Stimulated activated naive CD8-positive, alpha-beta T cell treated with anti-CD3 and anti-CD28 coated beads, Interleukin-15, amount 100 ng/mL, for 72 hours (primary cell): ENCODE measurements at regions not wholly inside any gene's neighbourhood (a gene's known extent, or its start where the extent isn't known, plus 50 kb on each side); places are given as distances from the start of the nearest gene placed in this dataset.
"Not testable (repeated sequence)": the region's sequence is repeated elsewhere in the genome, so short reads cannot be mapped to it uniquely, and the experiment has no call there.

Experiments used
- ATAC-seq: fragments of 150-1000 bp; cut with Tn5 transposase; 2 replicates; pipeline ENCODE4 v1.10.0; 2021; ENCODE audit warnings: mild to moderate bottlenecking, moderate library complexity
- DNase-seq, 2 donors: peaks; one replicate each; pipeline ENCODE4 v3.0.0; 2021 to 2022
- H3K27ac Mint-ChIP-seq, 2 donors: one replicate each; pipeline ENCODE4 v1.8.0; 2022; ENCODE audit warnings: mild to moderate bottlenecking in 2 of 2, mixed read lengths in 2 of 2, moderate library complexity in 2 of 2
- H3K27me3 Mint-ChIP-seq: one replicate; pipeline ENCODE4 v1.8.0; 2022; ENCODE audit warnings: mixed read lengths
- H3K4me1 Mint-ChIP-seq: one replicate; pipeline ENCODE4 v1.8.0; 2022; ENCODE audit warnings: mild to moderate bottlenecking, mixed read lengths
- H3K4me3 Mint-ChIP-seq, 2 donors: one replicate each; pipeline ENCODE4 v1.8.0; 2022; ENCODE audit warnings: mild to moderate bottlenecking in 2 of 2, mixed read lengths in 2 of 2, moderate library complexity in 1 of 2
- H3K9me3 Mint-ChIP-seq, 2 donors: one replicate each; pipeline ENCODE4 v1.8.0; 2022; ENCODE audit warnings: mixed read lengths in 2 of 2

GRCh38 chr16:10232757-10233156 lies 50.5 kb upstream of the GRIN2A start:
- Mint-ChIP-seq H3K4me1 (no peaks in the 10 kb centered on the region), H3K27me3 (no peaks in the 10 kb centered on the region), H3K4me3 (no peak overlapping the region), H3K27ac (no peak overlapping the region), H3K9me3 (peaks cover 8 to 15% of the 10 kb centered on the region in 2 donors)
- DNase-seq (no peak), ATAC-seq (no peak)

DNA sequence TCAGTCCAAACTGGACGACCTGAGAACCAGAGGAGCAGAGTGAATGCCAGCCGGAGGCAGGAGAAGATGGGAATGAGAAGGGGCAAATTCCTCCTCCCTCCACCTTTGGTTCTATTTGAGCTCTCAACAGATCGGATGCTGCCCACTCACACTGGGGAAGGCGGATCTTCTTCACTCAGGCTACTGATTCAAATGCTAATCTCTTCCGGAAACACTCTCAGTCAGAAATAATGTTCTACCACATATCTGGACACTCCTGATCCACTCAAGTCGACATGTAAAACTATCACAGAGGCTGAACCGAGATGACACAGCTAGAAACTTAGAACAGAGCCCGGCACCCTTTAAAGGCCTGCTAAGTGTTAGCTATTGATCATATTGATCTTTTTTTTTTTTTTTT lies 57.4 kb upstream of the GRIN2A start:
- Mint-ChIP-seq H3K9me3 (no peaks in the 10 kb centered on the region), H3K27me3 (peaks cover 8% of the 10 kb centered on the region), H3K4me3 (no peak overlapping the region), H3K4me1 (no peaks in the 10 kb centered on the region), H3K27ac (no peak overlapping the region)
- DNase-seq (no peak), ATAC-seq (no peak)

DNA sequence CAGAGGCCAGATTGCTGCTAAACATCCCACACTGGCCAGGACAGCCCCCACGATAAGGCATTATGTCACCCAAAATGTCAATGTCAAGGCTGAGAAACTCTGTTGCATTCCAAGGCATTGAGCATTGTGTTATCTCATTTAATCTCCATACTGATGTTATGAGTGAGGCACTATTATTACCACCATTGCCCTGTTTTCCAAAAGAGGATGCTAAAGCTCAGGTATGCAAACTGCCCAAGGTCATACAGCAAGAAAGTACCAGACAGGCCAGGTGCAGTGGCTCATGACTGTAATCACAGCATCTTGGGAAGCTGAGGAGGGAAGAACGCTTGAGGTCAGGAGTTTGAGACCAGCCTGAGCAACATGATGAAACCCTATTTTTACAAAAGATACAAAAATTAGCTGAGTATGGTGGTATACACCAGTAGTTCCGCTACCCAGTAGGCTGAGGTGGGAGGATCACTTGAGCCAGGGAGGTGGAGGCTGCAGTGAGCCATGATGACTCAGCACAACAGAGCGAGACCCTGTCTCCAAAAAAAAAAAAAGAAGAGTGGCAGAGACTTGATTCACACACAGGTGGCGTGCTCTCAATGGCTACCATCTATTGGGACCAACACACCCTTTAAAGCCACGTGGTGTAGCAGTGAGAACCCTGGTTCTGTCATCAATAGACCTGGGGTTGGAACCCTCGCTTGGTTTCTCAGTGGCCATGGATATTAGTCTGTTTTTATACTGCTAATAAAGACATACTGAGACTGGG lies 58.8 kb upstream of the GRIN2A start:
- no peak for ATAC-seq
- H3K9me3 Mint-ChIP-seq = no peaks in the 10 kb centered on the region
- H3K27me3 Mint-ChIP-seq = peaks cover 8% of the 10 kb centered on the region
- no peak overlapping the region for H3K4me3 Mint-ChIP-seq
- no peaks in the 10 kb centered on the region for H3K4me1 Mint-ChIP-seq
- H3K27ac Mint-ChIP-seq = peak overlapping the region in 1 of 2 donors; percentile 61
- DNase-seq = no peak

GRCh38 chr16:10242097-10242496 lies 59.9 kb upstream of the GRIN2A start:
- ATAC-seq = no peak

DNA sequence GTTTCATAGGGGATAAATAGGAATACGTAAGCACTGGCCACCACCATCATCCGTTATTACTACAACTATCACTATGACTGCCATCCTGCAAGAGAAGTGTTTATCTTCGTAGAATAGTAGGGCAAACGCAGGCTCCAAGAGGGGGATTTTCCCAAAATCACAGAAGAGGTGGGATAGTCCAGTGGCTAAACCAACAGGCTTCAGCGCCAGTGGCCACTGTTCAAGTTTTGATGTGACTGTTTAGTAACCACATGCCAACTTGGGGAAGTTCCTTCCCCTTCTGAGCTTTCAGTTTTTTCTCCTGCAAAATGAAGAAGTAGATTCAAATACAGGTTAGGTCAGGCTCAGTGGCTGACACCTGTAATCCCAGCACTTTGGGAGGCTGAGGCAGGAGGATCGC lies 60.7 kb upstream of the GRIN2A start:
- ATAC-seq (no peak), DNase-seq (no peak)
- H3K9me3 Mint-ChIP-seq = no peaks in the 10 kb centered on the region
- H3K27me3 Mint-ChIP-seq = peaks cover 8% of the 10 kb centered on the region
- no peaks in the 10 kb centered on the region for H3K4me1 Mint-ChIP-seq
- no peak overlapping the region for H3K4me3 Mint-ChIP-seq
- no peak overlapping the region for H3K27ac Mint-ChIP-seq

More at GRCh38 chr16:10242097-10242496, 59.9 kb upstream of the GRIN2A start:
- H3K27me3 Mint-ChIP-seq = peaks cover 8% of the 10 kb centered on the region
- DNase-seq = no peak
- no peaks in the 10 kb centered on the region for H3K9me3 Mint-ChIP-seq
- H3K4me1 Mint-ChIP-seq = no peaks in the 10 kb centered on the region
- H3K27ac Mint-ChIP-seq = peak overlapping the region in 1 of 2 donors; percentile 91
- H3K4me3 Mint-ChIP-seq = no peak overlapping the region

DNA sequence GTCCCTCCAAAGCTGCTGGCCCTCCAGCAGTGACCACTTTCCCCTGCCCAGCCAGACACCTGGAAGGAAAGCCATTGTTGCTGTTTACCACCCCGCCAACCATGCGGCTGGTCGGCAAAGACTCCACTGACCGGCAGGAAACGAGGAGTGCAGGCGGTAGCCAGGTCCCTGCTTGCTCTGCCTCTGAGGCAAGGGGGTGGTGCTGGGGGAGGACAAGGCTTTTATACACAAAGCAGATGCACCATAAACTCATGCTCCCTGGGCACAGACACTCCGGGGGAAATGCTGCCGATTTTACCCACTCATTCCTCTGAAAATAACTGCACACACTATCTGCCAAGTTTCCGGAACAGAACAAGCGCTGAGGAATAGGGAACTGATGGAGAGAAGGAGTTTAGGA lies 62.8 kb upstream of the GRIN2A start:
- DNase-seq = no peak
- no peak for ATAC-seq
- no peaks in the 10 kb centered on the region for H3K4me1 Mint-ChIP-seq
- H3K9me3 Mint-ChIP-seq = no peaks in the 10 kb centered on the region
- H3K27me3 Mint-ChIP-seq = peaks cover 8% of the 10 kb centered on the region
- H3K4me3 Mint-ChIP-seq = no peak overlapping the region
- no peak overlapping the region for H3K27ac Mint-ChIP-seq

DNA sequence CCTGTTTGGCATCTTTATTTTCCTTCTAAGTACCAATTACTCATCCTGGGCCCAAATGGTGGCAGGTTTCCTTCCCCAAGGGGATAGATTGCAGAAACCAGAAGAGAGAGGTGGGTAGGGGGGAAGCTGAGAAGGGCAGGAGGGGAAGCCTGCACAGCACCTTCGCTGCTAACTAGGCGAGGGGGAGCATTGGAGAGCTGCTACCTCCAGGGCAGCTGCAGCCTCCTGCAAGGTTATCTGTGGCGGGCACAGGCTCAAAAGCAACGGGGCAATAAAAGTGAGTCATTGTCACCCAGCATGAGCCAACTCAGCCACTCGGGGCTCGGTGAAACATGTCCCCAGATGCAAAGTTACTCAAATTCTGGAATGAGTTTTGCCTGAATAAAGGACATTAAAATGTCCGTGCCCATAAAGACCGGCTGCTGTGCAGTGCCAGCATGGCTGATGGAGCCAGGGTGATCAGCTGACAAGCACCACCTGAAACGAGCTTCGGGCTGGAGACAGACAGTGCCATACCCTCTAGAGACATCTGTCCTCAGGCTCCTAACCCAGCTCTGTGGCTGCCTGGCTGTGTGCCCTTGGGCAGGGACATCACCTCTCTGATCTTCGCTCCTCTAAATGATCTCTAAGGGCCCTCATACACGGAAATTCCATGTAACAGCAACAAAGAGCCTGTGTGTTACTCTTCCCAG lies 68.1 kb upstream of the GRIN2A start:
- DNase-seq (no peak), ATAC-seq (no peak)
- H3K4me1 Mint-ChIP-seq = no peaks in the 10 kb centered on the region
- no peak overlapping the region for H3K4me3 Mint-ChIP-seq
- no peaks in the 10 kb centered on the region for H3K9me3 Mint-ChIP-seq
- no peaks in the 10 kb centered on the region for H3K27me3 Mint-ChIP-seq
- H3K27ac Mint-ChIP-seq = no peak overlapping the region

GRCh38 chr16:10252155-10252554 lies 69.9 kb upstream of the GRIN2A start:
- H3K9me3 Mint-ChIP-seq = no peaks in the 10 kb centered on the region
- no peak overlapping the region for H3K4me3 Mint-ChIP-seq
- no peak for DNase-seq
- no peak overlapping the region for H3K27ac Mint-ChIP-seq
- peaks cover 12% of the 10 kb centered on the region for H3K27me3 Mint-ChIP-seq
- peaks cover 6% of the 10 kb centered on the region for H3K4me1 Mint-ChIP-seq
- ATAC-seq = no peak

- Mint-ChIP-seq H3K4me1 (peaks cover 6% of the 10 kb centered on the region), H3K4me3 (no peak overlapping the region), H3K27ac (no peak overlapping the region), H3K9me3 (no peaks in the 10 kb centered on the region), H3K27me3 (peaks cover 12% of the 10 kb centered on the region)
- DNase-seq = no peak
- no peak for ATAC-seq
These were observed 71.2 kb upstream of the GRIN2A start for GRCh38 chr16:10253409-10253808.

GRCh38 chr16:10255728-10256127 lies 73.5 kb upstream of the GRIN2A start:
- DNase-seq (no peak), ATAC-seq (no peak)
- Mint-ChIP-seq H3K27ac (peak overlapping the region in 1 of 2 donors; percentile 35), H3K9me3 (no peaks in the 10 kb centered on the region), H3K27me3 (peaks cover 12% of the 10 kb centered on the region), H3K4me3 (no peak overlapping the region), H3K4me1 (peaks cover 6% of the 10 kb centered on the region)

DNA sequence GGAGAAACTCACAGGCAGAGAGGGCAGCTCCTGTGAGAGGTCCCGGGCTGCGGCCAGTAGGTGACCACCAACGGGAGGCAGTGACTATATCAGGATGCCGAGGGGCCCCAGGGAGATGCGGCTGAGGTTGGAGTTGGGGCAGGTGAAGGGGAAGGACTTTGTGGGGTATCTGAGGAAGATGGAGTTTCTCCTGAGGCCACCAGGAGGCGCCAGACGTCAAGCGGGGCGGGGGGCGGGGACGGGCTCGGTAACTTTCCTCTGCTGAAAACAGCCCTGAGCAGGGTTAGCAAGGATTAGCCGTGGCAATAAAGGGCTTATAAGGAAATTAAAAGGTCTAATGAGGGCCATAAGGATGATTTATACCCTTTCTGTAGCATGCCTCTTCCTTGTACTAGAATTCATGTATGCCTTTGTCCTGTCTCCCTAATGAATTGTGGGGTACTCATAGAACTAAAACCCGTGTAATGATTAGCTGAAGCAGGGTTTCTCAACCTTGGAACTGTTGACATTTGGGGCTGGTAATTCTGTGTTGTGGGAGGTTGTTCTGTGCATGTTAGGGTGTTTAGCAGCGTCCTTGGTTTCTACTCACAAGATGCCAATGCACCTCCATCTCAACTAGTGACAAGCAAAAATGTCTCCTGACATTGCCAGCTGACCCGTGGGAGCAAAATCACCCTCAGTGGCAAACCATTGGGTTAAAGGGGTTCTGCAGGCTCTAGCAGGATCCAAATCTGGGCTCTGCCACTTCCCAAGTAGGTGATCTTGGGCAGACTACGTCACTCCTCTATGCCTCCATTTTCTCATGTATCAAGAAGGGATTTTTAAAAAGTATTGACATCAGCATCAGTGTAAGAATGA lies 74.8 kb upstream of the GRIN2A start:
- no peak overlapping the region for H3K4me3 Mint-ChIP-seq
- ATAC-seq = no peak
- H3K4me1 Mint-ChIP-seq = peaks cover 6% of the 10 kb centered on the region
- H3K27me3 Mint-ChIP-seq = peaks cover 12% of the 10 kb centered on the region
- peak; percentile 30 to 33 for DNase-seq
- no peaks in the 10 kb centered on the region for H3K9me3 Mint-ChIP-seq
- H3K27ac Mint-ChIP-seq = no peak overlapping the region

- not testable (repeated sequence) for ATAC-seq, H3K4me1 Mint-ChIP-seq, DNase-seq, H3K27ac Mint-ChIP-seq, H3K9me3 Mint-ChIP-seq, H3K4me3 Mint-ChIP-seq
- H3K27me3 Mint-ChIP-seq = peaks cover 12% of the 10 kb centered on the region
These were observed 75.5 kb upstream of the GRIN2A start for GRCh38 chr16:10257642-10258251.

DNA sequence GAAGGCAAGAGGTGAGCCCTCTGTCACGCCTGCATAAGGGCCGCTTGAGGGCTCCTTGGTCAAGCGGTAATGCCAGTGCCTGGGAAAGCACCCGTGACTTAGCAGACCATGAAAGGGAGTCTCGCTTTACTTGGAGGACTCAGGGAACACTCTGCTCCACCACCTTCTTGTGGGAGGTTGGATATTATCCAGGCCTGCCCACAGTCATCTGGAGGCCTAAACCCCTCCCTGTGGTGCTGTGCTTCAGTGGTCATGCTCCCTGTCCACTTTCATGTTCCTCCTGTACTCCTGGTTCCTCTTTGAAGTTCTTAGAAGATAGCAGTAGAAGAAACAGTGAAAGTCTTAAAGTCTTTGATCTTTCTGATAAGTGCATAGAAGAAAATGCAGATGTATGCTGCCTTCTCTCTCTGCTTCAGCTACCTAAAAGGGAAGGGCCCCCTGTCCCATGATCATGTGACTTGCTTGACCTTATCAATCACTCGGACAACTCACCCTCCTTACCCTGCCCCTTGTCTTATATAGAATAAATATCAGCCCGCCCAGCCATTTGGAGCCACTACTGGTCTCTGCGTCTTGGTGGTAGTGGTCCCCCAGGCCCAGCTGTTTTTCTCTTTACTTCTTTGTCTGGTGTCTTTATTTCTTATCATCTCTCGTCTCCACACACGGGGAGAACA lies 76.8 kb upstream of the GRIN2A start:
- H3K9me3 Mint-ChIP-seq, H3K4me1 Mint-ChIP-seq, DNase-seq, ATAC-seq, H3K4me3 Mint-ChIP-seq, H3K27ac Mint-ChIP-seq: not testable (repeated sequence)
- H3K27me3 Mint-ChIP-seq = peaks cover 12% of the 10 kb centered on the region

- no peak for DNase-seq
- peaks cover 8% of the 10 kb centered on the region for H3K4me1 Mint-ChIP-seq
- H3K9me3 Mint-ChIP-seq = no peaks in the 10 kb centered on the region
- H3K27ac Mint-ChIP-seq = peak overlapping the region in 1 of 2 donors; percentile 92
- ATAC-seq = no peak
- no peak overlapping the region for H3K4me3 Mint-ChIP-seq
- H3K27me3 Mint-ChIP-seq = peaks cover 4% of the 10 kb centered on the region
These were observed 78.8 kb upstream of the GRIN2A start for GRCh38 chr16:10261077-10261476.

DNA sequence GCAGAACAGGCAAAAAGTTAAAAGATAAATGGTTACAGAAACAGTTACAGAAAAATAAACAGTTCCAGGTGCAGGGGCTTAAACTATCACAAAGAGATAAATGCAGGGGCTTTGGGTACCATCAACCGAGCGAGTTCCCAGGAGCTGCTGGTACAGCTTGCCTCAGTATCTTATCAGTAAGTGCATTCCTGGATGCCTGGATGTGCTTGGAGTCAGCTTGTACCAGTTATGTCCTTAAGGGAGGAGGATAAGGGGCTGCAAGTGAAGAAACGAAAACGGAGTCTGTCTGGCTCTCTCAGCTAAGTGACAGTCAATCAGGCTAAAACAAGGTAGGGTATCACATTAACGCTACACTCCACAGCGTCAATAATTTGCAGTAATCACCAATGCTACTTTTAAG lies 79.3 kb upstream of the GRIN2A start:
- not testable (repeated sequence) for DNase-seq, H3K9me3 Mint-ChIP-seq, ATAC-seq, H3K4me3 Mint-ChIP-seq, H3K27me3 Mint-ChIP-seq
- Mint-ChIP-seq H3K27ac (peak overlapping the region in 1 of 2 donors; percentile 92), H3K4me1 (peaks cover 10% of the 10 kb centered on the region)
